Amniotic stem cell (primary cell): ENCODE measurements at regions not wholly inside any gene's neighbourhood (a gene's known extent, or its start where the extent isn't known, plus 50 kb on each side); places are given as distances from the start of the nearest gene placed in this dataset.
"Not testable (repeated sequence)": the region's sequence is repeated elsewhere in the genome, so short reads cannot be mapped to it uniquely, and the experiment has no call there.

Source experiments
- DNase-seq: peaks from one replicate; lab custom pipeline; 2025; lab: John Stamatoyannopoulos, UW

- DNase-seq = no peak
Observed at GRCh38 chr9:108765265-108765664, 90.5 kb downstream of the ACTL7B start.

GRCh38 chr9:108762348-108763055, 93.3 kb downstream of the ACTL7B start:
- DNase-seq = no peak

GRCh38 chr9:108761655-108762347, 94.0 kb downstream of the ACTL7B start:
- DNase-seq = no peak

- no peak for DNase-seq
Observed at GRCh38 chr9:108760841-108761240, 94.9 kb downstream of the ACTL7B start.

- DNase-seq = no peak
Observed at GRCh38 chr9:108759835-108760234, 96.0 kb downstream of the ACTL7B start.

- no peak for DNase-seq
Observed at GRCh38 chr9:108759399-108759798, 96.4 kb downstream of the ACTL7B start.

- DNase-seq = no peak
Observed at GRCh38 chr9:108756746-108757490, 98.9 kb downstream of the ACTL7B start.

GRCh38 chr9:108755979-108756378, 99.8 kb downstream of the ACTL7B start:
- no peak for DNase-seq

GRCh38 chr9:108751369-108751768, 104.4 kb downstream of the ACTL7B start:
- DNase-seq = no peak

GRCh38 chr9:108750661-108751215, 105.0 kb downstream of the ACTL7B start:
- DNase-seq = no peak

GRCh38 chr9:108748776-108749175, 107.0 kb downstream of the ACTL7B start:
- DNase-seq = no peak

GRCh38 chr9:108746864-108747263, 108.9 kb downstream of the ACTL7B start:
- DNase-seq = no peak

GRCh38 chr9:108746001-108746400, 109.8 kb downstream of the ACTL7B start:
- DNase-seq = no peak

GRCh38 chr9:108744641-108745040, 111.1 kb downstream of the ACTL7B start:
- DNase-seq = no peak

GRCh38 chr9:108743901-108744371, 111.8 kb downstream of the ACTL7B start:
- DNase-seq = no peak

- DNase-seq = no peak
Observed at GRCh38 chr9:108743416-108743815, 112.4 kb downstream of the ACTL7B start.

GRCh38 chr9:108742191-108742590, 113.6 kb downstream of the ACTL7B start:
- DNase-seq = no peak

GRCh38 chr9:108731292-108731691, 124.5 kb downstream of the ACTL7B start:
- not testable (repeated sequence) for DNase-seq

GRCh38 chr9:108727580-108728111, 128.1 kb downstream of the ACTL7B start:
- DNase-seq = no peak

- DNase-seq = no peak
Observed at GRCh38 chr9:108724652-108725051, 131.1 kb downstream of the ACTL7B start.

GRCh38 chr9:108724122-108724521, 131.7 kb downstream of the ACTL7B start:
- no peak for DNase-seq

- DNase-seq = no peak
Observed at GRCh38 chr9:108722396-108722795, 133.4 kb downstream of the ACTL7B start.
